GM19455 (cell line): ENCODE measurements at regions not wholly inside any gene's neighbourhood (a gene's known extent, or its start where the extent isn't known, plus 50 kb on each side); places are given as distances from the start of the nearest gene placed in this dataset.
"Not testable (repeated sequence)": the region's sequence is repeated elsewhere in the genome, so short reads cannot be mapped to it uniquely, and the experiment has no call there.

Experiments used
- ATAC-seq: cut with Tn5 transposase; IDR thresholded peaks from one replicate; pipeline ENCODE4 v1.9.1; 2021; ENCODE audit not compliant: unreplicated experiment

DNA sequence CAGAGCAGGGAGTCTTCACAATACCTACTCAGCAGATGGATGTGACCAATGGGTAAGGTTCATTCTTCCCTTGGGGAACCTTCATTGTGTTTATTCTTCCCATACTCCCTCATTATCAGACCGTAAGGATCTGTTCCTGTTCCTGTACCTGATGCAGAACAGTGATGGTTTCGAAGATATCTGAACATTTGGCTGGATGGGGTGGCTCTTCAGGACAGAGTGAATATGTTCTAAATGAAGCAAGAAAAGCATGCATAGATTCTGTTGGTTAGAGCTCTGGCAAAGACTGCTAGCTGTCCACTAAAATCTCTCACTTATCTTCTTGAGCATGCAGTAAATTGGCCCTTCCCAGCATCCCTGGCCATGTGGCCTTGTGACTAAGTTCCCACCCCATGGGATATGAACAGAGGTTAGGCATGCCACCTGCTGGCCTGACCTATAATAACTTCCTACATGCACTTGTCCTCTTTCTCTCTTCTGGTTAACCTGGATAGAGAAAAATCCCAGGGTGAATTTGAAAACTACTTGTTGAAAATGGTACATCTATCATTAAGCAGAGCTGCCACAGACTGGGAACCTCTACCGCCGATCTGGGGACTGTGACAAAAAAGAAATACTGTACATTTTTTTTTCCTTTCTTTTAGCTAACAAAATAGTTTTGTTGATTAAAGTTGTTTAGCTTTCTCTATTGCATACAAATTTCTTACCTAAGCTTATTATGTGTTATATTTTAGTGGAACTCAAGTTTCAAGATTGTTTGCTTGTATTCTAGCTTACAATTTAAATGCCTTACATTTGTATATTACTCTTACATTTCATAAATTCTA, 60.0 kb upstream of the BANK1 start:
- ATAC-seq, result peak; percentile 73

DNA sequence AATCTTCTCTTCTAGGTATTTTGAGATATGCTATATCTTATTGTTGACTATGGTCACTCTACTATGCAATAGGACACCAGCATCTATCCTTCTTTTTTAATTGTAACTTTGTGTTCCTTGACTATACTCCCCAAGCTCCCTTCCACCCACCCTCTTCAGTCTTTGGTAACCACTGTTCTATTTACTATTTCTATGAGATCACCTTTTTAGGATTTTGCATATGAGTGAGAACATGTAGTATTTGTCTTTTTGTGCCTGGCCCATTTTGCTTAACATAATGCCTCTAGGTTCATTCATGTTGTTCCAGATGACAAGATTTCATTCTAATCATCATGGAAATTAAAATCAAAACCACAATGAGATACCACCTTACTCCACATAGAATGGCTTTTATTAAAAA, 63.3 kb upstream of the BANK1 start:
- no peak for ATAC-seq

DNA sequence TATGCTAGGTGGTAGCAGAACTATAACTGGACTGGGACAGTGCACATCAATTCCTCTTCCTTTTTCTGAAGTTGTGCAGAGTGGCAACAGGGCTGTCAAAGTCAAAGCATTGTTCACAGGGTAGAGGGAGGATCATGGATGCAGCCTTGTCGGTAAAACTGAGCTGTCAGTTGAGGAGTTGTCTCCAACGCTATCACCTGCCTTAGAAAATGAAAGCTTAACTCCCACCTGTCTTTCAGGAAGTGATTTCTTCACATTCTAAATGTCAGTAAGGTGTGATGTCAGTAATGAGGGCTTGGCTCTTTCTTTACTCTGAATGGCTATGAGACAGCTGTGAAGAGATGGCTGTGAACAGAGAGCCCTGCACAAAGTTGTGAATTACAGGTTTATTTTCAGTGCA, 66.4 kb upstream of the BANK1 start:
- no peak for ATAC-seq

DNA sequence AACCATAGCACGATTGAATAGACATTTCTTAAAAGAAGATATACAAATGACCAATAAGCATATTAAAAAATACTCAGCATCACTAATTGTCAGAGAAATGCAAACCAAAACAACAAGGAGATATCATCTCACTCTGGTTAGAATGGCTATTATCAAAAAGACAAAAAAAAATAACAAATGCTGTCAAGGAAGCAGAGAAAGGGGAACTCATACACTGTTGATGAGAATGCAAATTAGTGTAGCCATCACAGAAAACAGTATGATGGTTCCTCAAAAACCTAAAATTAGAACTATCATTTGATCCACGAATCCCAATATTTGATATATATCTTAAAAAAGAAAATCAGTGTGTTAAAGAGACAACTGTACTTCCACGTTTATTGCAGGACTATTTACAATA, 71.7 kb upstream of the BANK1 start:
- no peak for ATAC-seq

DNA sequence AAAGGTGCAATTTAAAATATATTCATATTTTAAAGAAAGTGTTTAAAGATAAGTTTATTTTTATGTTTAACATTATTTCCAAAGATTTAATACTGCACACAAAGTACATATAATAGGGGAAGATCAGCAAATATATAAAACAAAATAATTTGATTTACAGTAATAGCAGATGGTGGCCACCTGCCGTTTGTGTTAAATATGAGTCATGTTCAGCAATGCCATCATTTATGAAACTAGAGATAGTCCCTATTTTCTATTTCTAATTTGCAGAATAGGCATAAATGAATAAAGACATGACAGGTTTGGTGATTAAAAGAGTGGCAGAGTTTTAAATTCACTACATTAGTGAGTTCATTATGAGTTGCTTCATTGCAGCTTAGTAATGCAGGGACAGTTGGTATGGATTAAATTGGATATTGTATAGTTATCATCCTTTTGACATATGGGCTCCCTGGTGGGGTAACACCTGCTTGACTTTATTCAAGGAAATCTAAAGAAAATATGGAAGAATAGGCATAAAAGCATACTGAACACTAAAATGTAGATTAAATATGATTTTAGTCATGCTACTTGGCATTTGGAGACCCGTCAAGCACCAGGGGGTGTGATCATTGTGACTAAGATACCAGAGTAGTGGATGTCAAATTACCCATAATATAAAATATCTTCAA, 78.8 kb upstream of the BANK1 start:
- ATAC-seq, result no peak

DNA sequence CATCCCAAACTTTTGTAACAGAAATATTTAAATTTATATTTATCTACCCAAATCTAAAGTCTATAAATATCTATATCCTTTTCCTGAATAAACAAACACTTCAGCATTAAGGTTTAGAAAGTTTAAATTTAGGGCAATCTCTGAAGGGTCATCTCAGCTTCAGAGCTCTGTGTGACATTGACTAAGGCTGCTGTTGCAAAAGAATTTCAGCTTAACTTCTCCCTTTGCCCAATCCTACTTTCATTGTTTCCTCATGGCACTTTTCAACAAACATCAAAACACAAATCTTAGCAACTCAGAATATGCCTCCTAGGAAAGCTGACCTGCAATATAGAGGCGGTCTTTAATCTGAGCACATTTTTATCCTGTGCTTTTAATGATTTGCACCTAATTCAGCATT, 79.7 kb upstream of the BANK1 start:
- no peak for ATAC-seq

DNA sequence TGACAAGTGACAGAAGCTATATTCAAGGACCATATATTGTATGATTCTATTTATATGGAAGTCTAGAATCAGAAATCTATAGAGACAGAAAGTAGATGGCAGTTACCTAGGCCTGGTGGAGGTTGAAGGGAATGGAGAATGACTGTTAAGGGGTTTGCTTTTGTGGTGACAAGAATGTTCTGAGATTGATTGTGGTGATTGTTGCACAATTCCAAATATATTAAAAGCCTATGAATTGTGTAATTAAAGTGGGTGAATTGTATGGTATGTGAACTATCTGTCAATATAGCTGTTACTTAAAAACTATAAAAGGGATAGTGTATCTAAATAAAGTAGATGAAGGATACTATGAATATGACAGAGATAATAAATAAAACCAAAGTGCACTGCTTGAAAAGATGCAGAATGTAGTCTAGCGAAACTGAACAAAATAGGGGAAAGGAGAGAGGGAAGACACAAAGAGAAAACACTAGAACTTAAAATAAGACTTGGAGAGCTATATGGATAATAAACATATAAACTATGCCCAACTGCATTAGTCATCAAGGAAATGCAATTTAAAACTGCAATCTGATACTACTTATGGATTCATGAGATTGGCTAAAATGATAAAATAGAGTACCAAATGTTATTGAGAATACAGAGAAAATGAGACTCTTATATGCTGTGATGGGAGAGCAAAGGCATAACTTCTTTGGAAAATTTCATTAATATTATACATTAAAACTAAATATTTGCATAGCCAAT, 82.1 kb upstream of the BANK1 start:
- no peak for ATAC-seq

DNA sequence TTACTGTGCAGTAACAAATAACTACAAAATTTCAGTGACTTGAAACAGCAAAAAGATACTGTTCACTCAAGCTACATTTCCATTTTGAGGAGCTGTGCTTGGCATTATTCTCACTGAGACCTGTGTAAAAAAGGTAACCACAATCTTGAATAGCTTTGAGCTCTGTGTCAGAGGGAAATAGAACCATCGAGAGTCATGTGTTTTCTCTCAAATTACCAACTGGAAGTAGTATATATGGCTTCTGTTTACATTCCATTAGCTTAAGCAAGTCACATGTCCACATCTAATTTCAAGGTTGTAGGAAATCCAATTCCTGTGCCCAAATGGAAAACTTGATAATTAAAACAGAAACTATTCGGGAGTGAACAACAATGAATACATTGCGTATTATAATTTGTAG, 82.9 kb upstream of the BANK1 start:
- no peak for ATAC-seq

DNA sequence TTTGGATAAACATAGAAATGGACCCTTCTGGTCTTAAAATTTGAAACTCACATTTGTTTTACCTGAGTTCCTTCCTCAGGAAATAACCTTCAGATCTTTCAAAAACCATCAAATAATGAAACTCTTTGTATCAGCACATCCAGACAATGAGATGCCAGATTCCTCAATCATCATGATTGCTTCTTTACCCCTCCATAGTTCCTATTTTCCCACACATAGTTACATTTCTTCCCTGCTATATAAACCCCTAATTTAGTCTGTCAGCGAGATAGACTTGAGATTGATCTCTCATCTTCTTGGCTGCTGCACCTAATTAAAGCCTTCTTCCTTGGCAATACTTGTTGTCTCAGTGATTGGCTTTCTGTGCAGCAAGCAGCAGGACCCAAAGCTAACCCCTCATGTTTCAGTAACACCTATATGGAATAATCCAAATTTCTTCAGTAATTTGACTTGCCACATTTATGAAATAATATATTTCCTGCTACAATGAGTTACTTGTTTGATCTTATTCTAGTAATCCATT, 83.9 kb upstream of the BANK1 start:
- no peak for ATAC-seq

DNA sequence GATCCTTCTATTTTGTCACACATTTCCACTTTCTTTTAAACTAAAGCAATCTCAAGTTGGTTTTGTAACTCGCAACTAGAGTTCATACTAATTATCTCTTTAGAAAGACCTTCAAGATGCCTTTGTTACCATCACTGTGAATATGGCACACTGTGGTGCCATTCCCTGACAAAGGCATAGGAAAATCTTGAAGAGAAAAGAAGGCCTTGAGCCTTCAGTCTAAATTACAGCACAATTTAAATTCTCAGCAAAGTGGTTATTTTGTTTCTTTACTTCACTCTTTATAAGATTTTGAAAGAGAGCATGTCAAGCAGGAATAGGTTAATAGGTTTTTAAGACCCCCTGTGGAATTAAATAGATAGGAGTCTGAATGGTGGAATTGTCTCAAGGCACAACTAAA, 89.0 kb upstream of the BANK1 start:
- no peak for ATAC-seq

DNA sequence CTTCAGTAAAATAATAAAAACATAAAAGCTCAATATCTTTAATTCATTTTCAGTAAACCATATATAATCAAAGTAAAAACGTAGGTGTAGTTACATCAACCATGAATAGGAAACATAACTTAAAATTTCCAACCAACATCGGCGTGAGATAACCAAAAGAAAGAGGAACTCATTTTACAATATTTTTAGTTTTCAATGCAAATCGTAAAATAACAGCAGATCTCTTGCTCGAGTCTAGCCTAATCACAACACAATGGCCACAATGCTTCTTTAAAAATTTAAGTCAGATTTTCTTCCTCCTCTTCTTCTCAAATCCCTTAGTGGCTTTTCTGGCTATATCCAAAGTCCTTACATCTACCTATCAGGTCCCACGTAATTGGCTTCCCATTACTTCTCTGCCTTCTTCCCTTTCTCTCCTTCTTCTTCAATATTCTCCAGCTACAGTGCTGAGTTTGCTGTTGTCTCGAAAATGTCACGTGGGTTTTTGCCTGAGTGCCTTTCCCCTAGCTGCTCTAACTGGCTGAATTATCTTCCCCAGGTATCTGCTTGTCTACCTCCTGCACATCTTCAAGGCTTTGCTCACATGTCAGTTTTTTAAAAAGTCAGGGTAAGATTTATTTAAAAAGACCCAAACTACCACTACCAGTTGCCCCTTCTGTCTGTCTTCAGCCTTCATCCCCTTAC, 90.9 kb upstream of the BANK1 start:
- ATAC-seq, result no peak

DNA sequence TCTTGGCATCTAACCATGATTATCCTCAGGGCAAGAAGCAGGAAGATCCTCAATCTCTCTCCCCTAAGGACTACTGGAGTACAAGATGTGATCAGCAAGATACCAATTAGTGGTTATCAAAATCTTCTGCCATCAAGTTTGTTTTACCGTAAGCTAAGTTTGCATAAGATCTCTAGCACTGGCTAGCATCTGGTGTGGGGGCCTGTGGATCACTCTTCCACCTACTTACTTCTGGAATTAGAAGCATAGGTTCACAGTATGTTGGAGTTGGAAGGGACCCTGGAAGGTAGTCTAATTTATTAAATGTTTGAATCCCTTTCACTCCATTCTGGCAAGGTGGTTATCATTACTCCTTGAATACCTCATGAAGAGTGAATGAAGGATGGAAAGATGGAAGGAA, 93.3 kb upstream of the BANK1 start:
- no peak for ATAC-seq

DNA sequence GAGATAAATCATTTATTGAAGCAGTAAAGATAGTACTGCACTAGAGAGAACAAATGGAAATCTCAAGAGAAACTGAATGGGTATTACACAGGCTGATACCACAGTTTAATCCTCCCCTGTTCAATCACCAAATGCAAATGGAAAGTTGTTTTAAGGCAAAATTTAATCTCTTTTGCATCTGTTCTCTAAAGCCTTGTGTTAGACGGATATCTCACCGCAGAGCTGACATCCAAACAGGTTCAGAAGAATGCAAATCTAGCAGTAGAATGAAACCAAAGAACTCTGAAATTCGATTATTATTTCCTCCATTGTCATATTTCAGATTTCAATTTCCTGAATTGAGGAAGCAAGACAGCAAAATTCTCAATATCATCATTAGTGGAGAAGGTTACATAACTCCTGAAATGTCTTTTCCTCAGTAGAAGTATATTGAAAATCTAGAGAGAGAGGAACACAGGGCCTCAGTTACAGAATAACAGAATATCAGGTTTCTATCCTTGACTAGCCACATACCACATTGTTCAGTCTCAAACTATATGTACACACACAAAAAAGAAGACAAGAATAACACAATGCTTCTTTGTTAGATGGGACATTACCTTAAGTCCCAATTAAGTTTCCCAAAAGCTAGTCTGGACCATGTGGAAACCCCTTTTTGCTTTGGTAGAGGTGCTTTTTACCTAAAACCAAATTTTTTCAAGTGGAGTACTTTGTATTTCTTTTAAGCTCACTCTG, 94.1 kb upstream of the BANK1 start:
- no peak for ATAC-seq

DNA sequence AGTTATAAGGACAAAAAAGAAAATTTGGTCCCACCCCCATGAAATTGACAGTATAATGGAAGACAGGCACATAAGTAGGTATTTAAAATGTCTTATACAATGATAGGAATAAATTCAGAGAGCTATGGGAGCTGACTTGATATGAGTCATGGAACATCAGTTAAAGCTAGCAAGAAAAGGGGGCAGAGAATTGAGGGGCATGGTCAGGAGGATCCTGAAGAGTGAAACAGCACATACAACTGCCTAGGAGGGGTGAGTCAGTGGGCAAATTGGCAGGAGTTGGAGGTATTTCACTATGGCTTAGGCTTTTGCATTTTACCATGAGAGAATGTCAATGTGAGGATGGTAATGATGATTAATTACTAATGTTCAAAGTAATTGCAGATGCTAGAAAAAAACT, 95.4 kb upstream of the BANK1 start:
- ATAC-seq, result no peak

DNA sequence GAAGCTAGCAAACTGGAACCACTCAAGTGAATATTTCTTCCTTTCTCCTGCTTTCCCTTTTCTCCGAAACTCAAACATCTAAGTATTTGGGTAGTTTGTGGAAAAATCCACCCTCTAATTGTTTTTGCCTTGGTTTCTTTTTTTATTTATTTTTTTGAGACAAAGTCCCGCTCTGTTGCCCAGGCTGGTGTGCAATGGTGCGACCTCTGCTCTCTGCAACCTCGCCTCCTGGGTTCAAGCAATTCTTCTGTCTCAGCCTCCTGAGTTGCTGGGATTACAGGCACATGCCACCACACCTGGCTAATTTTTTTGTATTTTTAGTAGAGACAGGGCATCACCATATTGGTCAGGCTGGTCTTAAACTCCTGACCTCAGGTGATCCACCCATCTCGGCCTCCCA, 96.1 kb upstream of the BANK1 start:
- not testable (repeated sequence) for ATAC-seq

DNA sequence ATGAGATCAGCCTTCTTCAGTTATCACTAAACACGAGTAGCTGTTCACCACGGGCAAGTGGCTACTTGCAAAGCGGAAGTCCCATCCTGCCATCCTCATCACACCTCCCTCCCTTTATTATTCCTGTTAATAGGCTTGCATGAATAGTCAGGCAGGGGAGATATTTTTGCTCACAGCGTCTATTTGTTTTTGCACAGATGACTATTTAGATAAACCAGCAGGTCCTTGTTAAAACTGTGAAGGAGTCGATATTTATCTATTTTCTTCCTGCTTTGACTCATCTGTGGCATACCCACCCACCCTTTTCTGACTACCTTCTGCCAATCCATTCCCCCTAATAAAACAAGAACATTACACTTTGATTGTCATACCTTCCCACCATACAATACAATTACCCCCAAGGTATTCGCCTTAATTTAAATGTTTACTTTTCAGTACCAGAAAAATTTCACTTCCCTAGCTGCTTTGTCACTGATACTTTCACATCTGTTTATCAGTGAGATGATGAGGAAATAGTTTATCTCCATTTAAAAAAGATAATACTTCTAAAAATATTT, 96.6 kb upstream of the BANK1 start:
- peak; percentile 79 for ATAC-seq

DNA sequence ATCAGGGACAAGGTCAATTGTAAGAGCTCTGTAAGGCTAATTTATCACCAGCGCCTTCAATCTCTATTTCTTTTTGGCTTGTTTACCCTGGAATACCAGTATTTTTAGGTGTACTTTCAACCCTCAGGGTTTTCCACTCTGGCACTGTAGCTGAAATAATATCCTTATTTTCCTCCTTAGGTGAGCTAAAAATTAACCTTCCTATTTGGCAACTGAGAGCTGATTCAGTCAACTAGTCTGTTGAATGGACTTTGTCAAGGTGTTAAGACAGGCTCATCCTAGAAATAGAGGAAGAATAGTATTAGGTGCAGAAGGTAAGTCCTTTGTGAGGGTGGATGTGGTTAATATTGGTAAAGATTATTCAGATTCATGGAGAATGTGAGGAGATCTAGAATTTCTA, 101.3 kb upstream of the BANK1 start:
- no peak for ATAC-seq

DNA sequence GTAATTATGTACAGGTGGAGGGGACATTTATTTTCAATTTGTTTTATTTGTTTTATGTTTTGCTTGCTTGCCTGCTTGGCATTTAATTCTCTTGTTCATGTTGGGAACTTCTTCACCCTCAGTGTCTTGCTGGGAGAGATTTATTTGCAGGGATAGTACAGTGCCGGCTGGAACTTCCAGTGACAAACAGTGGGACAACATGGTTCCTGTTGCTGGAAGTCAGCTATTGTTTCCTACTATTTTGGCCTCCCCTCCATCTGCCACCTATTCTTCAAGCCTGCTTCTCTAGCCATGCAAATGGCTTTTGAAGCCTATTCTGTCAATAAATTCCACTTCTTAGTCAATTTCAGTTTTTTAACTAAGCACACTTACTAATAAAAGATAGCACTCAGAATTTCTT, 105.4 kb upstream of the BANK1 start:
- ATAC-seq, result no peak

DNA sequence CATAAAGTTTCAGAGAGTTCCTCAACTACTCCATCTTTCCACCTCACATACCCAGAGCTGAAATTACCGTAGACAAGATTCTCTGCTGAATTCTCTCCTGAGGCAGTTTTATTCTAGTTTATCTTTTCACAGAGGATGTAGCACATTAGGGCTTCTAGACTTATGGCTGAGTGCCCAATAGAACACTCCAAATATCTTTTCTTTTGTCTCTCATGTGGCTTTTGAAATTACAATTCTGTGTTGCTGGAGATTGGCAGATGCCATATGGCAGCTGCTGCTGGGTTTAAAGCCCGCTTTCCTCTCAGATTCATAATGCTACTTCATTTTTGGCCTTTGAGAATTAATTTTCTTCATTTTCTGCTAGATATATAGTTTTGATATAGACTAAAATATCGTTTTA, 107.6 kb upstream of the BANK1 start:
- no peak for ATAC-seq

DNA sequence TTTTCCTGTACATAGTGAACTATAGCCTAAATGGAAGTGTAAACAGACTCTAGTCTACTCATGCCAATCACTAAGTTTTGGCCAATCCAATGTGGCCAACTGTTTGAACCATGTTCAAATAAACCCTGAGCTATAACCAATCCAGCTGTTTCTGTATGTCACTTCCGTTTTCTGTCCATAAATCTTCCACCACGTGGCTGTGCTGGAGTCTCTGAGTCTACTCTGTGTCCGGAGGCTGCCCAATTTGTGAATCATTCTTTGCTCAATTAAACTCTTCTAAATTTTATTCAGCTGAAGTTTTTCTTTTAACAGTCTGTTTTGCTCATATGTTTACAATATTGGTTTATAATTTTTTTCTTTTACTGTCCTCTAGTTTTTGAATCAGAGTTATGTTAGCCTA, 112.3 kb upstream of the BANK1 start:
- no peak for ATAC-seq
